OCI-LY7 (cell line): ENCODE measurements at regions not wholly inside any gene's neighbourhood (a gene's known extent, or its start where the extent isn't known, plus 50 kb on each side); places are given as distances from the start of the nearest gene placed in this dataset.
"Not testable (repeated sequence)": the region's sequence is repeated elsewhere in the genome, so short reads cannot be mapped to it uniquely, and the experiment has no call there.

ENCODE experiments used
- BruUV-seq: library from RNA; stranded (reverse); fragments of 400-500 nt; replicated peaks from 2 replicates; lab custom pipeline; 2021; lab: Mats Ljungman, UMichigan
- CTCF ChIA-PET: fragments of 300-600 bp; sonication (Branson Sonifier 250); formaldehyde crosslinking; loops from one replicate; lab custom pipeline; 2022; ENCODE audit warnings: antibody characterized with exemption; ENCODE audit not compliant: unreplicated experiment; lab: Charles Lee
- POLR2A ChIA-PET: fragments of 300-600 bp; sonication (Branson Sonifier 250); formaldehyde crosslinking; loops from one replicate; lab custom pipeline; 2022; ENCODE audit warnings: antibody characterized with exemption; lab: Charles Lee
- DNase-seq: peaks from one replicate; pipeline ENCODE4 v3.0.0-alpha.2; 2015; ENCODE audit warnings: low spot score
- H2AFZ ChIP-seq: fragments of 200-600 bp; sonication (generic), shearing (Covaris generic); 2 replicates; pipeline ENCODE4 v1.6.1; 2014; ENCODE audit warnings: mild to moderate bottlenecking, antibody characterized with exemption, low read length, moderate library complexity
- H3K27ac ChIP-seq: fragments of 200-600 bp; sonication (generic); 2 replicates; pipeline ENCODE4 v1.5.1; 2014; ENCODE audit warnings: mixed run types, low read depth, mild to moderate bottlenecking, moderate library complexity, low read length, inconsistent platforms; ENCODE audit not compliant: poor library complexity, severe bottlenecking
- H3K36me3 ChIP-seq: fragments of 200-600 bp; sonication (generic); 2 replicates; pipeline ENCODE4 v1.6.1; 2014; ENCODE audit warnings: mild to moderate bottlenecking, antibody characterized with exemption, low read length, moderate library complexity, mixed read lengths; ENCODE audit not compliant: insufficient read depth
- H3K4me1 ChIP-seq: fragments of 200-600 bp; sonication (generic); 2 replicates; pipeline ENCODE4 v1.5.1; 2014; ENCODE audit warnings: mild to moderate bottlenecking, low read length; ENCODE audit not compliant: insufficient read depth, poor library complexity, severe bottlenecking
- H3K4me2 ChIP-seq: fragments of 200-600 bp; sonication (generic); 2 replicates; pipeline ENCODE4 v1.6.1; 2014; ENCODE audit warnings: mild to moderate bottlenecking, low read length
- H3K4me3 ChIP-seq: fragments of 200-600 bp; sonication (generic); 2 replicates; pipeline ENCODE4 v1.5.1; 2014; ENCODE audit warnings: mild to moderate bottlenecking, low read depth, low read length; ENCODE audit not compliant: poor library complexity, severe bottlenecking
- H3K79me2 ChIP-seq: fragments of 200-600 bp; sonication (generic); 2 replicates; pipeline ENCODE4 v1.6.1; 2016; ENCODE audit warnings: low read depth, mild to moderate bottlenecking, low read length, moderate library complexity, mixed read lengths; ENCODE audit not compliant: insufficient read depth
- H3K9me2 ChIP-seq: fragments of 200-600 bp; sonication (generic); 2 replicates; pipeline ENCODE4 v1.6.1; 2016; ENCODE audit warnings: mild to moderate bottlenecking, low read length, mixed read lengths; ENCODE audit not compliant: insufficient read depth
- H3K9me3 ChIP-seq: fragments of 200-600 bp; sonication (generic); 2 replicates; pipeline ENCODE4 v1.6.1; 2014; ENCODE audit warnings: mild to moderate bottlenecking, mixed run types, low read length, mixed read lengths
- H4K20me1 ChIP-seq: fragments of 200-600 bp; sonication (generic); 2 replicates; pipeline ENCODE4 v1.6.1; 2014; ENCODE audit warnings: mild to moderate bottlenecking, antibody characterized with exemption, low read length, moderate library complexity, mixed read lengths; ENCODE audit not compliant: insufficient read depth
- EZH2phosphoT487 ChIP-seq: fragments of 200-600 bp; sonication (generic); IDR thresholded peaks from 2 replicates; pipeline ENCODE4 v1.6.1; 2018; ENCODE audit warnings: low read depth, borderline replicate concordance, mild to moderate bottlenecking, mixed run types, antibody characterized with exemption, low read length, moderate library complexity, mixed read lengths
- intact Hi-C: fragments of 100-400 bp; cut with micrococcal nuclease; formaldehyde crosslinking; loops from one replicate; pipeline ENCODE4 v1.10.0; 2022; ENCODE audit not compliant: unreplicated experiment
- TF ChIP-seq, protein P1 (sequence below): fragments of 200-600 bp; sonication (generic); conservative IDR thresholded peaks from 2 replicates; pipeline ENCODE4 v1.5.1; 2014; ENCODE audit warnings: mild to moderate bottlenecking, antibody characterized with exemption, low read length, moderate library complexity, mixed read lengths

DNA sequence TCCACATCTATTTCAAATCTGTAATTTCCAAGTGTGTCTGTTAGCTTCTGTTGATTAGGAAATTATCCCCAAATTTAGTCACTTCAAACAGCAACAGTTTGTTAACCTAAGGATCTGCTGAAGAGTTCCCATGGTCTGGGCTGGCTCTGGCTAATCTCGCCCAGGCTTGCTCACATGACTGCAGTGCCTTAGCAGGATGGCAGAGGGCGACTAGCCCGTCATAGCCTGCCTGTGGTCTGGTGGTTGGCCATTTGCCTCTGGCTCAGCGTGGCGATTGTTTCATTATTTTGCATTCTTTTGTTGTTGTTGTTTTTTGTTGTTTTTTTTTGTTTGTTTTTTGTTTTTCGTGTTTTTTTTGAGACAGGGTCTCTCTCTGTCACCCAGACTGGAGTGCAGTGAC is 264.0 kb downstream of the TRIML1 start:
- Histone ChIP-seq H3K9me2 (no peaks in the 10 kb centered on the region), H3K4me2 (no peak overlapping the region)

DNA sequence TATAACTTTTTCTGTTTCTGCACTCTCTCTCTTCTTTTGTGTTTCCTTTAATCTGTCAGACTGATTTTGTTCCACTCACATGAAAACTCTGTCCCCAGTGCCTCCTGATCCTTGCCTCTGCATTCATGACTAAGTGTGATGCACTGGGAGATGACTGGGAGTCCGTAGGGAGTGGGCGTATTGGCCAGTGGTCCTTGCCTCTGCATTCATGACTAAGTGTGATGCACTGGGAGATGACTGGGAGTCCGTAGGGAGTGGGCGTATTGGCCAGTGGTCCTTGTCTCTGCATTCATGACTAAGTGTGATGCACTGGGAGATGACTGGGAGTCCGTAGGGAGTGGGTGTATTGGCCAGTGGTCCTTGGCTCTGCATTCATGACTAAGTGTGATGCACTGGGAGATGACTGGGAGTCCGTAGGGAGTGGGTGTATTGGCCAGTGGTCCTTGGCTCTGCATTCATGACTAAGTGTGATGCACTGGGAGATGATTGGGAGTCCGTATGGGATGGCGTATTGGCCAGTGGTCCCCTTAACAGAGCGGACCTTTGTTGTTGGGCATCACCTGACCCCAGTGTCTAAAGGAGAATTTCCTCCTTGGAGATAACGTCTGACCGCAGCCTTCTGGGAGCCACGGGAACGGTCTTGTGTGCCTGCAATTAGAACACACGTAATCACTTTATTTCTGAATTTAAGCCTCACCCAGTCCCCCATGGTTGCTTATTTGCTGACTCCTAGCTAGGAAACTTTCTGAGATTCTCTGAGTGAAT is 266.0 kb downstream of the TRIML1 start:
- H4K20me1 ChIP-seq, H3K4me3 ChIP-seq, CTCF ChIA-PET, H3K36me3 ChIP-seq, intact Hi-C loops, H3K9me3 ChIP-seq, H3K4me1 ChIP-seq, H3K27ac ChIP-seq, DNase-seq, H2AFZ ChIP-seq, POLR2A ChIA-PET, BruUV-seq, H3K9me2 ChIP-seq, H3K79me2 ChIP-seq, H3K4me2 ChIP-seq: not testable (repeated sequence)

More for the DNA sequence above, 264.0 kb downstream of the TRIML1 start:
- intact Hi-C loops = no loop called here
- H3K27ac ChIP-seq = no peak overlapping the region
- no peaks in the 10 kb centered on the region for H4K20me1 ChIP-seq
- H3K4me3 ChIP-seq = no peak overlapping the region
- no peaks in the 10 kb centered on the region for H3K9me3 ChIP-seq
- ChIA-PET CTCF (no interaction called here), POLR2A (no interaction called here)
- H3K36me3 ChIP-seq = no peaks in the 10 kb centered on the region
- DNase-seq = no peak
- no peaks in the 10 kb centered on the region for H3K79me2 ChIP-seq
- no peak for TF ChIP-seq EZH2phosphoT487
- TF ChIP-seq, protein P1, sequence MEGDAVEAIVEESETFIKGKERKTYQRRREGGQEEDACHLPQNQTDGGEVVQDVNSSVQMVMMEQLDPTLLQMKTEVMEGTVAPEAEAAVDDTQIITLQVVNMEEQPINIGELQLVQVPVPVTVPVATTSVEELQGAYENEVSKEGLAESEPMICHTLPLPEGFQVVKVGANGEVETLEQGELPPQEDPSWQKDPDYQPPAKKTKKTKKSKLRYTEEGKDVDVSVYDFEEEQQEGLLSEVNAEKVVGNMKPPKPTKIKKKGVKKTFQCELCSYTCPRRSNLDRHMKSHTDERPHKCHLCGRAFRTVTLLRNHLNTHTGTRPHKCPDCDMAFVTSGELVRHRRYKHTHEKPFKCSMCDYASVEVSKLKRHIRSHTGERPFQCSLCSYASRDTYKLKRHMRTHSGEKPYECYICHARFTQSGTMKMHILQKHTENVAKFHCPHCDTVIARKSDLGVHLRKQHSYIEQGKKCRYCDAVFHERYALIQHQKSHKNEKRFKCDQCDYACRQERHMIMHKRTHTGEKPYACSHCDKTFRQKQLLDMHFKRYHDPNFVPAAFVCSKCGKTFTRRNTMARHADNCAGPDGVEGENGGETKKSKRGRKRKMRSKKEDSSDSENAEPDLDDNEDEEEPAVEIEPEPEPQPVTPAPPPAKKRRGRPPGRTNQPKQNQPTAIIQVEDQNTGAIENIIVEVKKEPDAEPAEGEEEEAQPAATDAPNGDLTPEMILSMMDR = 0 out of 2 replicates have a peak, but pooled peaks have one; percentile 7
- no TSS peak for BruUV-seq
- no peaks in the 10 kb centered on the region for H3K4me1 ChIP-seq
- no peak overlapping the region for H2AFZ ChIP-seq

DNA sequence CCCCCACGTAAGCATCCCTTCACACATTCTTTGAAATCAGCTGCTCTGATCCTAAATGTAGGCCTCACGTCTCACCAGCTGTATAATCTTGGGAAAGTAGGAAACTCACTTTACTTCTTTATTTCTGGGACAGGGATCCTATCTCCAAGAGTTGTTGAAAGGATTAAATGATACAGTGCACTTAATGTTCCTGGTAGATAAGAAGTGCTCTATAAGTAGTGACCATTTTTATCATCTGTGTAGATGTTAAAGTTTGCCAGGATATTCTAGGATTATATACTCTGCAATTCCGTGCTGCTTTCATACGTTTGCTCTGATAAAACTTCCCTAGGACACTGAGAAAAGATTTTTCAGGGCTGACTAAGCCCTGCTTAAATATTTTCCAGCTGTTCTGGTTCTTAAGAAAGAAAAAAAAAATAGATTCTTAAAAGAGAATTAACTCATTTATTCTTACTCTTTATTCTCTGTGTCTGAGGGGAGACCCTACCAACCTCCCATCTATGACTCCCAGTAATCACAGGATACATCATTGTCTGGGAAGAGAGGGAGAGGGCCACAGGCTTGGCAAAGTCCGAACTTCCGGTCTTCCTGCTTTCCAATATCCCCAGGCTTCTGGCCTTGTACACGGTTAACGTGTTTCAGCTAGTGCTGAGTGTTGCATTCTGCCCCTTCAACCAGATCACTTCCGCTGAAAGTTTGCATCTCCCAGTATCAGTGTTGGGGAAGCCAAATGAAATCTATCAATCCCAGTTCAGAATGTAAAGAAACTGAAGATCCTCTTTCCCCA is 269.2 kb downstream of the TRIML1 start:
- no TSS peak for BruUV-seq
- no peak for DNase-seq
- Histone ChIP-seq H2AFZ (no peak overlapping the region), H3K79me2 (no peaks in the 10 kb centered on the region), H3K4me1 (no peaks in the 10 kb centered on the region), H3K9me3 (no peaks in the 10 kb centered on the region), H3K4me3 (no peak overlapping the region), H4K20me1 (no peaks in the 10 kb centered on the region), H3K36me3 (no peaks in the 10 kb centered on the region), H3K27ac (no peak overlapping the region), H3K4me2 (no peak overlapping the region), H3K9me2 (no peaks in the 10 kb centered on the region)
- CTCF ChIA-PET = no interaction called here
- POLR2A ChIA-PET = no interaction called here
- intact Hi-C loops = no loop called here
- TF ChIP-seq, protein P1 = no peak
- TF ChIP-seq EZH2phosphoT487 = no peak
